HG03066 (cell line): ENCODE measurements at regions not wholly inside any gene's neighbourhood (a gene's known extent, or its start where the extent isn't known, plus 50 kb on each side); places are given as distances from the start of the nearest gene placed in this dataset.

Experiments used
- ATAC-seq: cut with Tn5 transposase; IDR thresholded peaks from one replicate; pipeline ENCODE4 v1.9.1; 2021; ENCODE audit warnings: low read depth; ENCODE audit not compliant: unreplicated experiment

GRCh38 chr4:12884846-12885796, 599.0 kb downstream of the RAB28 start:
- ATAC-seq, result no peak

- ATAC-seq, result no peak
Measured at GRCh38 chr4:12881945-12882584, 602.1 kb downstream of the RAB28 start.

GRCh38 chr4:12880844-12881243, 603.3 kb downstream of the RAB28 start:
- no peak for ATAC-seq

- ATAC-seq, result no peak
Measured at GRCh38 chr4:12879496-12879895, 604.6 kb downstream of the RAB28 start.

GRCh38 chr4:12875640-12876243, 608.4 kb downstream of the RAB28 start:
- ATAC-seq, result no peak

GRCh38 chr4:12873351-12873750, 610.8 kb downstream of the RAB28 start:
- no peak for ATAC-seq

GRCh38 chr4:12861422-12861821, 622.7 kb downstream of the RAB28 start:
- ATAC-seq, result no peak

- peak; percentile 62 for ATAC-seq
Measured at GRCh38 chr4:12852338-12853307, 631.5 kb downstream of the RAB28 start.

GRCh38 chr4:12846368-12846767, 637.8 kb downstream of the RAB28 start:
- no peak for ATAC-seq

GRCh38 chr4:12844141-12844540, 640.0 kb downstream of the RAB28 start:
- no peak for ATAC-seq

GRCh38 chr4:12827966-12828365, 656.2 kb downstream of the RAB28 start:
- ATAC-seq, result no peak

GRCh38 chr4:12791536-12791935, 692.6 kb downstream of the RAB28 start:
- no peak for ATAC-seq

GRCh38 chr4:12787261-12787660, 696.9 kb downstream of the RAB28 start:
- no peak for ATAC-seq

- no peak for ATAC-seq
Measured at GRCh38 chr4:12778706-12779105, 705.4 kb downstream of the RAB28 start.

- ATAC-seq, result no peak
Measured at GRCh38 chr4:12778191-12778590, 705.9 kb downstream of the RAB28 start.

GRCh38 chr4:12770351-12770750, 713.8 kb downstream of the RAB28 start:
- ATAC-seq, result no peak

- ATAC-seq, result no peak
Measured at GRCh38 chr4:12761694-12762093, 722.4 kb downstream of the RAB28 start.

GRCh38 chr4:12747154-12747553, 737.0 kb downstream of the RAB28 start:
- no peak for ATAC-seq

- no peak for ATAC-seq
Measured at GRCh38 chr4:12746221-12746620, 737.9 kb downstream of the RAB28 start.

- ATAC-seq, result no peak
Measured at GRCh38 chr4:12734586-12734985, 749.6 kb downstream of the RAB28 start.
